Right lobe of liver (tissue), 6 donors: ENCODE measurements at regions not wholly inside any gene's neighbourhood (a gene's known extent, or its start where the extent isn't known, plus 50 kb on each side); places are given as distances from the start of the nearest gene placed in this dataset.

Source experiments
- ATAC-seq, 4 donors: fragments of 200-7000 bp; cut with Tn5 transposase; one replicate each; pipeline ENCODE4 v1.9.1; 2020; ENCODE audit warnings: mild to moderate bottlenecking in 4 of 4, moderate library complexity in 4 of 4
- DNase-seq, 3 donors: peaks; one replicate each; pipeline ENCODE4 v3.0.0-alpha.2; 2020
- H3K27ac ChIP-seq, 3 donors: fragments of 200-600 bp; one replicate each; pipeline ENCODE4 v1.8.0; 2022
- H3K27me3 ChIP-seq, 2 donors: fragments of 200-600 bp; one replicate each; pipeline ENCODE4 v1.8.0; 2022
- H3K36me3 ChIP-seq, 4 donors: fragments of 200-600 bp; sonication (generic) in 1 of 4; one replicate each; pipeline versions ENCODE4 v1.5.1 to v1.8.0; 2017 to 2022; ENCODE audit warnings: control low read depth in 1 of 4
- H3K4me1 ChIP-seq, 4 donors: fragments of 200-600 bp; sonication (generic) in 1 of 4; one replicate each; pipeline versions ENCODE4 v1.5.1 to v1.8.0; 2017 to 2022; ENCODE audit warnings: control low read depth in 1 of 4
- H3K4me3 ChIP-seq, 3 donors: fragments of 200-600 bp; one replicate each; pipeline ENCODE4 v1.8.0; 2022
- H3K9me3 ChIP-seq, 4 donors: fragments of 200-600 bp; sonication (generic) in 1 of 4; one replicate each; pipeline versions ENCODE4 v1.5.1 to v1.8.0; 2017 to 2022; ENCODE audit warnings: control low read depth in 1 of 4
- POLR2A ChIP-seq: fragments of 450-650 bp; IDR thresholded peaks from one replicate; pipeline ENCODE4 v1.6.1; 2017; ENCODE audit warnings: antibody characterized with exemption, mild to moderate bottlenecking
- WGBS: methylation state at CpG from one replicate; pipeline ENCODE4 v1.1.6; 2018; ENCODE audit warnings: low coverage, low lambda C conversion rate; ENCODE audit not compliant: insufficient coverage; ENCODE audit errors: missing lambda C conversion rate; 5-methylcytosine and 5-hydroxymethylcytosine counted together
- intact Hi-C, 2 donors: fragments of 100-400 bp; cut with DNase I; formaldehyde crosslinking; loops; one replicate each; pipeline versions ENCODE4 v1.11.2 to v1.14.1; 2022
- TF ChIP-seq, protein P1 (sequence below), 4 donors: fragments of 200-600 bp in 3 of 4; fragments of 450-650 bp in 1 of 4; IDR thresholded peaks; one replicate each; pipeline versions ENCODE4 v1.5.1 to v1.8.0; 2016 to 2022; ENCODE audit warnings: antibody characterized with exemption in 4 of 4, mild to moderate bottlenecking in 2 of 4
- donor health status: DM: no; HTN: yes; CAD: no.
- donor health status: DM: no; HTN: no; CAD: no.
- donor health status: DM: no; HTN: no; CAD: no.
- donor health status: DM: no; HTN: yes; CAD: no.
- donor health status: DM: no; HTN: yes; CAD: no.

DNA sequence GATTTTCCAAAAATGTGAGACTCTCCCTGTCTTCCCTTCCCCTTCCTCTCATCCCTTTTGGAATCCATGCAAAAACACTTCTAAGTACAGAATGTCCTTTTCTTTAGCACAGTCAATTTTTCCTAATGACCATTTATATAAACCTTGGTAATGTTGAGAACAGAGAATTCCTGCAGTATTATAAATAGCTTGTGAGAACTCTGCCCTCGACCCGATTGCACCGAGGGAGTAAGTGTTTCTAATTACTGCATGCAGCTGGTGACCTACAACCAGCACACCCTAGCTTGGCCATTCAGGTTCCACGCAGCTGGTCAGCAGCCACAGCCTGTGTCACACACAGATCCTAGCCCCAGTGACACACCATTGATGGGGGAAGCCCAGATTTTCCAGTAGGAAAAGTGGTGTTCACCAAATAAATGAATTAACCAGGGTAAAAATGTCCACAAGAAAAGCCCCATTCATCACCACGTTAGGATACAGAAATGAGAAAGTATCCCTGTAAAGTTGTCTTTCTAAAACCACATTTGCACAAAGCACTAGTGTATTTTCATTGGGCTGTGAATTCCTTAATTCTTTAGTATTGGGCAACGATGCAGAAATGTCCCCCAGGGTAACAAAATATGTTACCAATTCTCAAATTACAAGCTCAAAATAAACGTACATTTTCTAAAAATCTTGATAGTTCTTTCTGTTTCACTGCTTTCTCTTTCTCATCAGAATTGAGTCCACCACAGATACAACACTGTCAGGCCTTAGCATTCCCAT, 499.0 kb upstream of the KLF6 start:
- ATAC-seq: peak; percentile 29 to 55 (median 49)
- intact Hi-C loops: no loop called here

DNA sequence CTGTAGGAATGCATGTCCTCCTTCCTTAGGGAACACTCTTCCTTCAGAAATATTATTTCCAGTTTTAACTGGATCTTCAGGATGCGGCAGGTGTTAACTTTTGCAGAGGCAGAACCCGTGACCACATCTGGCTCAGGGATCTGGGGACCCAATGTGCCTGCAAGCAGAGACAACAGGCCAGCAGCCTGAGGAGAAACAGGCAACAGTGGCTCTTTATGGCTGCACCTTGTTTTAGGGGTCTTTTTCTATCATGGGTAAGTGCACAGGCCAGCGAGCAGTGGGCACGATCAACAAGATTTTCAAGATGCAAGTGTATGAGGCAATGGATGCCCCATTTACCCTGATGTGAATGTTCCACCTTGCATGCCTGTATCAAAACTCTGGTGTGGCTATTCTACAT, 497.5 kb upstream of the KLF6 start:
- DNase-seq (no peak), ATAC-seq (no peak)
- Histone ChIP-seq H3K9me3 (no peaks in the 10 kb centered on the region), H3K27me3 (no peaks in the 10 kb centered on the region), H3K4me1 (no peaks in the 10 kb centered on the region), H3K4me3 (no peak overlapping the region), H3K36me3 (no peaks in the 10 kb centered on the region), H3K27ac (no peak overlapping the region)
- WGBS: 63% methylated on average over 4 of the region's 4 CpGs
- TF ChIP-seq, protein P1, sequence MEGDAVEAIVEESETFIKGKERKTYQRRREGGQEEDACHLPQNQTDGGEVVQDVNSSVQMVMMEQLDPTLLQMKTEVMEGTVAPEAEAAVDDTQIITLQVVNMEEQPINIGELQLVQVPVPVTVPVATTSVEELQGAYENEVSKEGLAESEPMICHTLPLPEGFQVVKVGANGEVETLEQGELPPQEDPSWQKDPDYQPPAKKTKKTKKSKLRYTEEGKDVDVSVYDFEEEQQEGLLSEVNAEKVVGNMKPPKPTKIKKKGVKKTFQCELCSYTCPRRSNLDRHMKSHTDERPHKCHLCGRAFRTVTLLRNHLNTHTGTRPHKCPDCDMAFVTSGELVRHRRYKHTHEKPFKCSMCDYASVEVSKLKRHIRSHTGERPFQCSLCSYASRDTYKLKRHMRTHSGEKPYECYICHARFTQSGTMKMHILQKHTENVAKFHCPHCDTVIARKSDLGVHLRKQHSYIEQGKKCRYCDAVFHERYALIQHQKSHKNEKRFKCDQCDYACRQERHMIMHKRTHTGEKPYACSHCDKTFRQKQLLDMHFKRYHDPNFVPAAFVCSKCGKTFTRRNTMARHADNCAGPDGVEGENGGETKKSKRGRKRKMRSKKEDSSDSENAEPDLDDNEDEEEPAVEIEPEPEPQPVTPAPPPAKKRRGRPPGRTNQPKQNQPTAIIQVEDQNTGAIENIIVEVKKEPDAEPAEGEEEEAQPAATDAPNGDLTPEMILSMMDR (IDR thresholded peaks at IDR 0.05): no peak
- no peak for TF ChIP-seq POLR2A
- intact Hi-C loops: no loop called here

More for the DNA sequence above, 499.0 kb upstream of the KLF6 start:
- Histone ChIP-seq H3K27me3 (no peaks in the 10 kb centered on the region), H3K9me3 (no peaks in the 10 kb centered on the region), H3K4me1 (no peaks in the 10 kb centered on the region), H3K27ac (peak overlapping the region in 1 of 3 donors; percentile 20), H3K36me3 (no peaks in the 10 kb centered on the region), H3K4me3 (no peak overlapping the region)
- TF ChIP-seq, protein P1 (IDR thresholded peaks at IDR 0.05): no peak
- TF ChIP-seq POLR2A: no peak
- no peak for DNase-seq
- 56% methylated on average over 7 of the region's 7 CpGs for WGBS

DNA sequence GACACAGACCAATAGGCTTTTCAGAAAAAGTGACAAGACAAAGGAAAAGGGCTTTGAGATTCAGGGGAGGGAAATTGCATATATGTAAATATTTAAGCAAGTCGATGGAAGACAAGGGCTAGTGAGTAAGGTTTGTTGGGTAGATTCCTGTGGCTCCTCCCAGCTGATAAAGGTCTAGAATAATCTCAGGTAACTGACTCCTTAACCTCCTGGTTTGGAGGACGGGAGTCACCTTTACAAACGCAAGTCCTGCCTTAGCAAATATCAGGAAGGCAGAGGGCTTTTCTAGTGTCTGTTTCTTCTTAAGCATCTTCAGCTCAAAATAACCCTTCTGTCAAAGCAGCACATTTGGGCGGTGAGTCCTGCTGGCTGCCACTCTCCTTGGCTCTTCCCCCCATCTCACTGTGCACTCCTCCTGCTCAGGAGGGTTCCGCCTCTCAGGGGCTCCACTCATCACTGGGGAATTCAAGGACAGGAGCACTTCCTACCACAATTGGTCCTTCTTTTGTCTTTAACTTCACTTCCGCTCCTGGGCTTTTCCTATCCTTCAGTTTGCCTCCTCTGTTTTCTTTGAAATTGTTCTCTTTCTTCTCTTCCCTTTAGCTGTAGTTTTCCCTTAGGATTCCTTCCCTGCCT, 496.3 kb upstream of the KLF6 start:
- WGBS: 58% methylated on average over 3 of the region's 6 CpGs

DNA sequence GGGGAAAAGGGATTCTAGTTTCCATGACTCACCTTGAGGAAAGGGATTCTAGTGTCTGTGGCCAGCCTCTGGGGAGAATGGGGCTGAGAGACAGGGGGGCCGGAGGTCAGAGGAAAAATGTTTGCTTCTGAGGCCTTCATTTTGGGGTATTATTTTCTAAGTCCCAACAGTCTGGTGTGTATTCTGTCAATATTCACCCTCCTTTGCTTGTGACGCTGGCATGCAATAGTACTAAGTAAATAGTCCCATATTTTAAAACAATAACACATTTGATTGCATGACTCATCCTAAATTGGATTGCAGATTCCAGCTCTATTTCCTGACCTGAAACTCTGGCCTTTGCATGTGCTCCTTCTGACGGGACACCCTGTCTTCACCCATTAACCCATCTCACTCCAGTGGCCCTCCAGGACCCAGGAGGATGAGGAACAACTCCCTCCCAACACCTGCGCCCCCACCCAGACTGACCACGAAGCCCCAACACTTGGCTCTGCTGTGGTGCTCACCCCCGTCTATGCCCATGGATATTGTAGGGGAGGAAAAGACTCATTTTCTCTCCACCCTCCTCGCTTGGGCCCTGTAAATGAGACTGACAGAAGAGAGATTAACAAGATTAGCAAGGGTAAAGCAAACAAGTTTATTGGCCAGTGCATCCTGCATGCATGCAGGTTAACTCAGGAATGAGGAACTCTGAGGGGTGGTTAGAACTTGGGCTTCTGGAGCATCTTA, 495.6 kb upstream of the KLF6 start:
- Histone ChIP-seq H3K4me1 (no peaks in the 10 kb centered on the region), H3K4me3 (no peak overlapping the region), H3K27ac (peak overlapping the region in 1 of 3 donors; percentile 22), H3K27me3 (no peaks in the 10 kb centered on the region), H3K36me3 (no peaks in the 10 kb centered on the region), H3K9me3 (no peaks in the 10 kb centered on the region)
- DNase-seq: no peak
- TF ChIP-seq, protein P1 (IDR thresholded peaks at IDR 0.05): no peak
- TF ChIP-seq POLR2A: no peak
- 70% methylated on average over 6 of the region's 7 CpGs for WGBS
- peak in 2 of 4 donors; percentile 27 to 44 for ATAC-seq
- intact Hi-C loops: no loop called here

More for the DNA sequence above, 496.3 kb upstream of the KLF6 start:
- ATAC-seq: no peak
- Histone ChIP-seq H3K36me3 (no peaks in the 10 kb centered on the region), H3K9me3 (no peaks in the 10 kb centered on the region), H3K4me3 (no peak overlapping the region), H3K4me1 (no peaks in the 10 kb centered on the region), H3K27ac (no peak overlapping the region), H3K27me3 (no peaks in the 10 kb centered on the region)
- intact Hi-C loops: no loop called here
- DNase-seq: no peak
- TF ChIP-seq POLR2A: no peak
- TF ChIP-seq, protein P1 (IDR thresholded peaks at IDR 0.05): no peak
